ACC112 (cell line): ENCODE measurements at regions not wholly inside any gene's neighbourhood (a gene's known extent, or its start where the extent isn't known, plus 50 kb on each side); places are given as distances from the start of the nearest gene placed in this dataset.
A peak's percentile ranks its signal among the peaks of the same experiment; 100 is the strongest.

Experiments used
- H2AFZ ChIP-seq: fragments of 200-600 bp; sonication (generic); one replicate; pipeline ENCODE4 v1.6.0; 2017; ENCODE audit warnings: antibody characterized with exemption, low read length; ENCODE audit not compliant: unreplicated experiment
- H3K27ac ChIP-seq: fragments of 200-600 bp; sonication (generic); 2 replicates; pipeline ENCODE4 v1.5.1; 2014; ENCODE audit warnings: low read depth, mild to moderate bottlenecking, antibody characterized with exemption, low read length, moderate library complexity
- H3K27me3 ChIP-seq: fragments of 200-600 bp; sonication (generic); 2 replicates; pipeline ENCODE4 v1.6.1; 2014; ENCODE audit warnings: mild to moderate bottlenecking, antibody characterized with exemption, low read length, moderate library complexity, mixed read lengths; ENCODE audit not compliant: insufficient read depth
- H3K36me3 ChIP-seq: fragments of 200-600 bp; sonication (generic); 2 replicates; pipeline ENCODE4 v1.6.1; 2016; ENCODE audit warnings: mild to moderate bottlenecking, antibody characterized with exemption, low read length, moderate library complexity, mixed read lengths; ENCODE audit not compliant: insufficient read depth
- H3K4me1 ChIP-seq: fragments of 200-600 bp; sonication (generic); one replicate; pipeline ENCODE4 v1.6.1; 2016; ENCODE audit warnings: low read length, mixed read lengths; ENCODE audit not compliant: insufficient read depth, unreplicated experiment, control insufficient read depth
- H3K4me3 ChIP-seq: fragments of 200-600 bp; sonication (generic); 2 replicates; pipeline ENCODE4 v1.5.1; 2014; ENCODE audit warnings: mild to moderate bottlenecking, low read depth, low read length
- H3K79me2 ChIP-seq: fragments of 200-600 bp; sonication (generic); one replicate; pipeline ENCODE4 v1.6.0; 2016; ENCODE audit warnings: low read length; ENCODE audit not compliant: control insufficient read depth, unreplicated experiment, insufficient read depth

DNA sequence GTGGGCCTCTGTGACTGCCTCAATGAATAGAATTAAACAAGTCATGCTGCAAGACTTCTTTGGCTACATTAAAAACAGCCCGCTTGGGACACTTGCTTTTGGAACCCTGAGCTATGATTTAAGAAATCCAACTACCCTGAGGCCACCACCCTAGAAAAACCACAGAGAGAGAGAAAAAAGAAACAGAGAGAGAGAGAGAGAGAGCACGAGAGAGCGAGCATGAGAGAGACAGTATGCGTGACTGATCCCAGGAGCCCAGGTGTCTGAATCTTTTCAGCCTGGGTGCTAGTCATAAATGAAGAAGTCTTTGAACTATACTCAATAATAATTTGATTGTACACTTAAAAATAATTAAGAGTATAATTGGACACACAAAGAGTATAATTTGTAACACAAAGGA is 123.1 kb upstream of the FREM1 start:
- no peaks in the 10 kb centered on the region for H3K79me2 ChIP-seq
- no peaks in the 10 kb centered on the region for H3K4me1 ChIP-seq
- peaks cover 3% of the 10 kb centered on the region; the same call in 1 of the 2 replicates for H3K27me3 ChIP-seq
- H3K4me3 ChIP-seq, result no peak overlapping the region
- H2AFZ ChIP-seq, result no peak overlapping the region
- H3K27ac ChIP-seq, result no peak overlapping the region
- H3K36me3 ChIP-seq, result no peaks in the 10 kb centered on the region

- no peak overlapping the region for H3K27ac ChIP-seq
- H3K36me3 ChIP-seq, result no peaks in the 10 kb centered on the region
- H2AFZ ChIP-seq, result no peak overlapping the region
- H3K4me3 ChIP-seq, result no peak overlapping the region
- H3K79me2 ChIP-seq, result no peaks in the 10 kb centered on the region
- H3K27me3 ChIP-seq, result peaks cover 3% of the 10 kb centered on the region; the same call in 1 of the 2 replicates
- H3K4me1 ChIP-seq, result no peaks in the 10 kb centered on the region
Observed at GRCh38 chr9:15032860-15033259, 122.6 kb upstream of the FREM1 start.

- no peak overlapping the region for H3K27ac ChIP-seq
- no peaks in the 10 kb centered on the region for H3K36me3 ChIP-seq
- H3K27me3 ChIP-seq, result peaks cover 4% of the 10 kb centered on the region; the same call in 1 of the 2 replicates
- no peaks in the 10 kb centered on the region for H3K79me2 ChIP-seq
- no peak overlapping the region for H3K4me3 ChIP-seq
- no peaks in the 10 kb centered on the region for H3K4me1 ChIP-seq
- no peak overlapping the region for H2AFZ ChIP-seq
Observed at GRCh38 chr9:15021146-15021545, 110.9 kb upstream of the FREM1 start.

- H3K4me3 ChIP-seq, result no peak overlapping the region
- peaks cover 4% of the 10 kb centered on the region; the same call in 1 of the 2 replicates for H3K27me3 ChIP-seq
- no peak overlapping the region for H3K27ac ChIP-seq
- H3K36me3 ChIP-seq, result no peaks in the 10 kb centered on the region
- H3K79me2 ChIP-seq, result no peaks in the 10 kb centered on the region
- H2AFZ ChIP-seq, result no peak overlapping the region
- no peaks in the 10 kb centered on the region for H3K4me1 ChIP-seq
Observed at GRCh38 chr9:15018096-15018637, 107.9 kb upstream of the FREM1 start.

- Histone ChIP-seq H3K79me2 (no peaks in the 10 kb centered on the region), H3K36me3 (no peaks in the 10 kb centered on the region), H2AFZ (no peak overlapping the region), H3K4me3 (no peak overlapping the region), H3K27ac (no peak overlapping the region), H3K27me3 (no peaks in the 10 kb centered on the region), H3K4me1 (no peaks in the 10 kb centered on the region)
Observed at GRCh38 chr9:15010581-15010980, 100.4 kb upstream of the FREM1 start.

DNA sequence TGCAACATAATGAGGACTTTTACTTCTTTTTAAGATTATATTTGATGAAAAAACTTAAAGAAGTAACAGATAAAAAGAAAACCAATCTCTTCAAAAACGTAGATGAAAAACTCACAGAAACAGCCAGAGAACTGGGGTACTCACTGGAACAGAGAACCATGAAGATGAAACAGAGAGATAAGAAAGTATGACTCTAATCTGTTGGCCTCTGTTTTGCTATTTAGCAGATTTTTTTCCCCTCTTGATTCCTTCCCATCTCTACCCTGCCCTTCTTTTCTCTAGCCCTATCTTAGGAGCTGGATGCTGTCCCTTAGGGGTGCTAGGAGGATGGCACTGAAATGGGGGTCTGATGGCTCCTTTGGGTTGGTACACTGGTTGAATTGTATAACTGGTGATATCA is 97.5 kb upstream of the FREM1 start:
- Histone ChIP-seq H2AFZ (no peak overlapping the region), H3K27me3 (peaks cover 3% of the 10 kb centered on the region; the same call in 1 of the 2 replicates), H3K79me2 (no peaks in the 10 kb centered on the region), H3K36me3 (no peaks in the 10 kb centered on the region), H3K4me1 (no peaks in the 10 kb centered on the region), H3K4me3 (no peak overlapping the region), H3K27ac (no peak overlapping the region)

DNA sequence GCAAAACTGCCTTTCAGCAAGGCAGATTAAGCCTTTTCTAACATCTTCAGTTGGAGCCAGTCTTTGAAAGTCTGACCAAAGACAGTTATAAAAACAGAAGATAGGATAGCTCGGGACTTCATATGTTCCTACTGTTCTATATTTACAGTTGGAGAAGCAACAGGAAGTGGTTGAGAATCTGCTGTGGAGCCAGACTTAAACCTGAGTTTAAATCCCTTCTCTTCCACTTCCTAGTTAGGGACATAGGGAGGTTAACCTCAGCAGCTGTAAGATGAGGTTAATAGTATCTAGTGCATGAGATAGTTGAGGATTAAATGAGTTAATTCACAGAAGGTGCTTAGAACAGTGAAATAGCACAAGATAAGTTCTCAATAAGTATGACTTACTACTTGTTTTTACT is 84.5 kb upstream of the FREM1 start:
- no peak overlapping the region for H2AFZ ChIP-seq

GRCh38 chr9:14993901-14994554 is 83.8 kb upstream of the FREM1 start:
- H3K36me3 ChIP-seq, result no peaks in the 10 kb centered on the region
- no peaks in the 10 kb centered on the region for H3K4me1 ChIP-seq
- H3K27me3 ChIP-seq, result no peaks in the 10 kb centered on the region
- peak overlapping the region; percentile 86 for H3K4me3 ChIP-seq
- H3K79me2 ChIP-seq, result no peaks in the 10 kb centered on the region
- no peak overlapping the region for H3K27ac ChIP-seq
- H2AFZ ChIP-seq, result peak overlapping the region; percentile 76

More for the DNA sequence above, 84.5 kb upstream of the FREM1 start:
- Histone ChIP-seq H3K79me2 (no peaks in the 10 kb centered on the region), H3K4me3 (no peak overlapping the region), H3K27me3 (no peaks in the 10 kb centered on the region), H3K27ac (no peak overlapping the region), H3K36me3 (no peaks in the 10 kb centered on the region), H3K4me1 (no peaks in the 10 kb centered on the region)

GRCh38 chr9:14993061-14993800 is 83.0 kb upstream of the FREM1 start:
- Histone ChIP-seq H3K36me3 (no peaks in the 10 kb centered on the region), H3K79me2 (no peaks in the 10 kb centered on the region), H3K4me1 (no peaks in the 10 kb centered on the region), H3K4me3 (peak overlapping the region; percentile 86), H2AFZ (peak overlapping the region; percentile 76), H3K27ac (no peak overlapping the region), H3K27me3 (no peaks in the 10 kb centered on the region)

GRCh38 chr9:14992516-14992915 is 82.3 kb upstream of the FREM1 start:
- H3K27ac ChIP-seq, result no peak overlapping the region
- H3K79me2 ChIP-seq, result no peaks in the 10 kb centered on the region
- peak overlapping the region; percentile 86 for H3K4me3 ChIP-seq
- no peaks in the 10 kb centered on the region for H3K27me3 ChIP-seq
- H3K36me3 ChIP-seq, result no peaks in the 10 kb centered on the region
- H3K4me1 ChIP-seq, result no peaks in the 10 kb centered on the region
- H2AFZ ChIP-seq, result peak overlapping the region; percentile 76

DNA sequence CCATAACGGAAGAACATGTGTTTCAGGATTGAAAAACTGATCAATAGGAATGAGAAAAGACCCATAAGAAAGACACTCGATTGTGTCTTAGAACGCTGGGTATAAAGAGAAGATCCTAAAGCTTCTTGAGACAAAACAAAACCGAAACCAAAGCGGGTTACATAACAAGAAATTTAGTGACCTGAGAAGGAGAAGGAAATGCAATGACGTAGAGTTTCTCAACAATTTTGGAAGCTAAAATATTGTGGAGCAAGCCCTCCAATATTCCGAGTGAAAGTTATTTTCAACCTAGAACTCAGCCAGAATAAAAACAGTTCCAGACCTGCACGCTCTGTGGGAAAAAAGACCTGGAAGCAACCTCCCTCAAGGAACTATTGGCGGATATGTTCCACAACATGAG is 81.9 kb upstream of the FREM1 start:
- no peak overlapping the region for H3K27ac ChIP-seq
- no peaks in the 10 kb centered on the region for H3K27me3 ChIP-seq
- H3K4me3 ChIP-seq, result peak overlapping the region; percentile 86
- no peaks in the 10 kb centered on the region for H3K4me1 ChIP-seq
- no peaks in the 10 kb centered on the region for H3K79me2 ChIP-seq
- peak overlapping the region; percentile 76 for H2AFZ ChIP-seq
- H3K36me3 ChIP-seq, result no peaks in the 10 kb centered on the region
